Omental fat pad (tissue), 3 donors: ENCODE measurements at regions not wholly inside any gene's neighbourhood (a gene's known extent, or its start where the extent isn't known, plus 50 kb on each side); places are given as distances from the start of the nearest gene placed in this dataset.

ENCODE experiments used
- ATAC-seq: fragments of 150-250 bp; one replicate; pipeline ENCODE4 v1.9.1; 2016; ENCODE audit warnings: mild to moderate bottlenecking, moderate library complexity; ENCODE audit not compliant: low FRiP score
- DNase-seq: peaks from one replicate; pipeline ENCODE4 v3.0.0-alpha.2; 2019; ENCODE audit warnings: low spot score
- CTCF ChIP-seq, 3 donors: fragments of 450-650 bp; IDR thresholded peaks; one replicate each; pipeline ENCODE4 v1.5.1; 2016 to 2017; ENCODE audit warnings: antibody characterized with exemption in 3 of 3, mild to moderate bottlenecking in 3 of 3, moderate library complexity in 2 of 3

- DNase-seq (no peak), ATAC-seq (no peak)
- TF ChIP-seq CTCF (IDR thresholded peaks at IDR 0.05): no peak
These were observed 669.9 kb upstream of the CCDC54 start for GRCh38 chr3:106707347-106707746.

- TF ChIP-seq CTCF (IDR thresholded peaks at IDR 0.05): no peak
- ATAC-seq (no peak), DNase-seq (no peak)
These were observed 666.6 kb upstream of the CCDC54 start for GRCh38 chr3:106710596-106710995.

- ATAC-seq: no peak
- DNase-seq: no peak
- no peak for TF ChIP-seq CTCF (IDR thresholded peaks at IDR 0.05)
These were observed 665.6 kb upstream of the CCDC54 start for GRCh38 chr3:106711650-106712049.

- no peak for DNase-seq
- no peak for TF ChIP-seq CTCF (IDR thresholded peaks at IDR 0.05)
- ATAC-seq: no peak
These were observed 662.8 kb upstream of the CCDC54 start for GRCh38 chr3:106714400-106714799.

- ATAC-seq (no peak), DNase-seq (no peak)
- TF ChIP-seq CTCF (IDR thresholded peaks at IDR 0.05): no peak
These were observed 662.0 kb upstream of the CCDC54 start for GRCh38 chr3:106715286-106715685.

GRCh38 chr3:106717178-106717780 lies 660.0 kb upstream of the CCDC54 start:
- no peak for TF ChIP-seq CTCF (IDR thresholded peaks at IDR 0.05)
- ATAC-seq (no peak), DNase-seq (no peak)

- ATAC-seq (no peak), DNase-seq (no peak)
- no peak for TF ChIP-seq CTCF (IDR thresholded peaks at IDR 0.05)
These were observed 658.2 kb upstream of the CCDC54 start for GRCh38 chr3:106719077-106719476.
